Aorta (tissue), 5 donors: ENCODE measurements at regions not wholly inside any gene's neighbourhood (a gene's known extent, or its start where the extent isn't known, plus 50 kb on each side); places are given as distances from the start of the nearest gene placed in this dataset.

Experiments used
- ATAC-seq: fragments of 200-7000 bp; cut with Tn5 transposase; one replicate; pipeline ENCODE4 v1.9.1; 2022; ENCODE audit warnings: moderate library complexity; ENCODE audit not compliant: low FRiP score
- DNase-seq, 2 donors: peaks; one replicate each; pipeline ENCODE4 v3.0.0-alpha.2; 2020
- H3K27ac ChIP-seq, 2 donors: one replicate each; pipeline ENCODE4 v1.5.1; 2013; ENCODE audit warnings: low read length in 2 of 2, mild to moderate bottlenecking in 2 of 2, moderate library complexity in 2 of 2, control low read depth in 1 of 2, inconsistent platforms in 1 of 2, low read depth in 1 of 2
- H3K27me3 ChIP-seq, 2 donors: one replicate each; pipeline ENCODE4 v1.6.1; 2013; ENCODE audit warnings: control low read depth in 1 of 2, low read length in 1 of 2, mild to moderate bottlenecking in 1 of 2, moderate library complexity in 1 of 2; ENCODE audit not compliant: insufficient read depth in 2 of 2, control insufficient read depth in 1 of 2
- H3K36me3 ChIP-seq, 2 donors: one replicate each; pipeline ENCODE4 v1.6.1; 2013; ENCODE audit warnings: control low read depth in 1 of 2, low read length in 1 of 2, mild to moderate bottlenecking in 1 of 2; ENCODE audit not compliant: insufficient read depth in 2 of 2, control insufficient read depth in 1 of 2
- H3K4me1 ChIP-seq, 2 donors: one replicate each; pipeline ENCODE4 v1.6.1; 2013; ENCODE audit warnings: low read length in 2 of 2, control low read depth in 1 of 2, mild to moderate bottlenecking in 1 of 2, moderate library complexity in 1 of 2; ENCODE audit not compliant: insufficient read depth in 2 of 2, control insufficient read depth in 1 of 2
- H3K4me3 ChIP-seq, 2 donors: one replicate each; pipeline ENCODE4 v1.5.1; 2013; ENCODE audit warnings: low read length in 2 of 2, control low read depth in 1 of 2, mild to moderate bottlenecking in 1 of 2
- H3K9me3 ChIP-seq: one replicate; pipeline ENCODE4 v1.6.1; 2013; ENCODE audit warnings: mild to moderate bottlenecking, low read length; ENCODE audit not compliant: control insufficient read depth
- whole genome bisulfite sequencing, 2 donors: extraction: QIAGEN DNeasy Blood & Tissue Kit; methylation state at CpG; one replicate each; pipeline ENCODE4 v1.1.7; 2013; 5-methylcytosine and 5-hydroxymethylcytosine counted together
- intact Hi-C, 2 donors: fragments of 100-400 bp; cut with DNase I; formaldehyde crosslinking; loops; one replicate each; pipeline versions ENCODE4 v1.14.2 to v1.15.0; 2022
- donor health status: healthy with polysubstance abuse.
- donor health status: Bipolar disorder and iron deficiency.
- donor health status: DM: no; HTN: no; CAD: no.
- donor health status: DM: no; HTN: no; CAD: no.
- donor health status: DM: yes; HTN: yes; CAD: no.

GRCh38 chr17:65477600-65477999, 83.8 kb downstream of the AXIN2 start:
- Histone ChIP-seq H3K9me3 (no peaks in the 10 kb centered on the region), H3K4me3 (no peak overlapping the region), H3K4me1 (peaks cover 0 to 2% of the 10 kb centered on the region in 2 donors), H3K27ac (no peak overlapping the region), H3K27me3 (no peaks in the 10 kb centered on the region), H3K36me3 (no peaks in the 10 kb centered on the region)
- DNase-seq (no peak), ATAC-seq (no peak)
- intact Hi-C loops = loop anchor here in 1 of 2 donors (5.0 kb wide), 1 partner anchor 75 kb away; no protein-coding TSS in a partner anchor
- WGBS, 2 donors = 93 to 96% methylated on average over 3 of the region's 3 CpGs

DNA sequence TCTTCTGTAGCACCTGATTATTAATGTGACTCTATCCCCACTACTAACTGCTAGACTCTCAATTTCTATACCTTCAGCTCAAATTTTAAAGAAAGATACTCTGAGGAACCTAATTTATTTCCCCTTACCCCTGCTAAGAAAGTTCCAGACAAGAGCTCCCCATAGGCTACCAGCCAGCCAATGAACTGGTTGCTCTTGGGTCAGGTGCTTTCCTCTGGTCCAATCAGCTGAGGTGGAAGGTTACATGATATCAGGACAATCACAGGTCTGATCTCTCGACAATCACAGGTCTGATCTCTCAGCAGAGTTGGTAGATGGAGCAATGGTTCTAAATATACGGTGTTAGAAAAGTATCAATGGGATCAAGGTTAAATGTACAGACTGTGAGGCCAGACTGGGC, 86.8 kb downstream of the AXIN2 start:
- H3K36me3 ChIP-seq = no peaks in the 10 kb centered on the region
- ATAC-seq = no peak
- intact Hi-C loops = loop anchor here (5.0 kb wide), 2 partner anchors 78 to 83 kb away; no protein-coding TSS in a partner anchor
- H3K27me3 ChIP-seq = no peaks in the 10 kb centered on the region
- H3K9me3 ChIP-seq = no peaks in the 10 kb centered on the region
- WGBS, 2 donors = 96 to 98% methylated on average over 2 of the region's 2 CpGs
- no peak overlapping the region for H3K27ac ChIP-seq
- DNase-seq = no peak
- peaks cover 0 to 2% of the 10 kb centered on the region in 2 donors for H3K4me1 ChIP-seq
- no peak overlapping the region for H3K4me3 ChIP-seq

DNA sequence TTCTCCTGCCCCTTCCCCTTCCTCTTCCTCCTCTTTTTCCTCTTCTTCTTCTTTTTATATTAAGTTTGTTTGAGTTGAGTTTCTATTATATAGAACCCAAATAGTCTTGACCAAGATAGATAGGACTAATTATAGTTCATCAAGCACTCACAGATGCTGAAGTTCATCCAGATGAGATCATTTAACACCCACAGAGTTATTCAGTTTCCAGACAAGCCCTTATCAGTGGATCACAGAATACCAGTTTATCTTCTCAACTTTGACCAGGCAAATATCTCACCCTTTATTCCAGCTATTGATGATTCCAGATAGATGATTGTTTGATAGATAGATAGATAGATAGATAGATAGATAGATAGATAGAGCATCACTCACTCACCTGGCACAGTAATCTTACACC, 87.5 kb downstream of the AXIN2 start:
- no peak overlapping the region for H3K27ac ChIP-seq
- no peak for ATAC-seq

DNA sequence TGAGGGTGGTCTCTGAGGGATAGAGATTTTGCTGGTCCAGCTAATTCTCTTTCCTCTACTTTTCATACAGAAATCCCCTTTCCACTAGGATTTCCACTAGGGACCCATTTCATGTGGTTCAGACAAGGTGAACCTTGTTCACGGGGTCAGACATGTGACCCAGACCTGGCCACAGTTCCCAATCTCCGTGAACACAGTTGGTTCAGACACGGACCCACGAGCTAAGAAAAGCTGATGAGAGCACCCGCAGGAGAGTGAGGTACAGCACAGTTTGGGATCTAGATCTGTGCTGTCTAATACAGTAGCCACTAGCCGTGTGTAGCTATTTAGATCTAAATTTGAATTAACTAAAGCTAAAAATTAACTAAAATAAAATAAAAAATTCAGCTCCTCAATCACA, 88.1 kb downstream of the AXIN2 start:
- H3K9me3 ChIP-seq = no peaks in the 10 kb centered on the region
- intact Hi-C loops = loop anchor here in 1 of 2 donors (5.0 kb wide), 1 partner anchor 84 kb away; no protein-coding TSS in a partner anchor
- H3K4me3 ChIP-seq = no peak overlapping the region
- H3K36me3 ChIP-seq = no peaks in the 10 kb centered on the region
- no peak for ATAC-seq
- WGBS, 2 donors = 10 to 15% methylated on average over 6 of the region's 6 CpGs
- DNase-seq = no peak
- no peaks in the 10 kb centered on the region for H3K27me3 ChIP-seq
- H3K4me1 ChIP-seq = peaks cover 0 to 2% of the 10 kb centered on the region in 2 donors
- peak overlapping the region; percentile 93 to 98 for H3K27ac ChIP-seq

More for the DNA sequence above, 87.5 kb downstream of the AXIN2 start:
- intact Hi-C loops = loop anchor here in 1 of 2 donors (5.0 kb wide), 1 partner anchor 83 kb away; no protein-coding TSS in a partner anchor
- Histone ChIP-seq H3K36me3 (no peaks in the 10 kb centered on the region), H3K4me1 (peaks cover 0 to 2% of the 10 kb centered on the region in 2 donors), H3K9me3 (no peaks in the 10 kb centered on the region), H3K4me3 (no peak overlapping the region), H3K27me3 (no peaks in the 10 kb centered on the region)
- DNase-seq = no peak

GRCh38 chr17:65472666-65473309, 88.7 kb downstream of the AXIN2 start:
- Histone ChIP-seq H3K9me3 (no peaks in the 10 kb centered on the region), H3K36me3 (no peaks in the 10 kb centered on the region), H3K27me3 (no peaks in the 10 kb centered on the region), H3K4me1 (peaks cover 0 to 2% of the 10 kb centered on the region in 2 donors), H3K4me3 (no peak overlapping the region), H3K27ac (peak overlapping the region; percentile 93 to 99)
- WGBS, 2 donors = 6% methylated on average over 8 of the region's 8 CpGs
- ATAC-seq (peak; percentile 81), DNase-seq (peak; percentile 72 to 84)
- intact Hi-C loops = loop anchor here in 1 of 2 donors (5.0 kb wide), 1 partner anchor 85 kb away; no protein-coding TSS in a partner anchor

DNA sequence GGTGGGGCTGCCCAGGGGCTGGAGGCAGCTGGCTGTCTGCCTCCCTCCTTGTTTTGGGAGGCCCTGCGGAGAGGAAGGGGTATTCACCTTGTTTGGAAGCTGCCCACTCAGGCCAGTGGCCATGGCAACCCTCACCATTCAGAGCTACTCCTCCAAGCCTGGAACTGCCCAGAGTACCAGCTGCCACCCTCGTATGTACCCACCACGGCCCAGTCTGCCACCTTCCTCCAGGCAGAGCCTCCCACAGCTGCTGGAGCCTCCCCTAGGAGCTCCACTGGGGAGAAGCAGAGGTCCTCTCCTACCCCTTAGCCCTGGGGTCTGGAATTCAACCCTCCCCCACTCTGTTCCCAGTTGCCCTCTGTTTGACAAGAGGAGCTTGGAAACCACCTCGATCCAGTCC, 90.7 kb downstream of the AXIN2 start:
- Histone ChIP-seq H3K27ac (no peak overlapping the region), H3K4me3 (no peak overlapping the region), H3K9me3 (no peaks in the 10 kb centered on the region), H3K36me3 (no peaks in the 10 kb centered on the region), H3K4me1 (peaks cover 0 to 2% of the 10 kb centered on the region in 2 donors), H3K27me3 (no peaks in the 10 kb centered on the region)
- intact Hi-C loops = loop anchor here in 1 of 2 donors (5.0 kb wide), 1 partner anchor 87 kb away; no protein-coding TSS in a partner anchor
- no peak for DNase-seq
- WGBS, 2 donors = 73 to 82% methylated on average over 4 of the region's 4 CpGs
- ATAC-seq = no peak

DNA sequence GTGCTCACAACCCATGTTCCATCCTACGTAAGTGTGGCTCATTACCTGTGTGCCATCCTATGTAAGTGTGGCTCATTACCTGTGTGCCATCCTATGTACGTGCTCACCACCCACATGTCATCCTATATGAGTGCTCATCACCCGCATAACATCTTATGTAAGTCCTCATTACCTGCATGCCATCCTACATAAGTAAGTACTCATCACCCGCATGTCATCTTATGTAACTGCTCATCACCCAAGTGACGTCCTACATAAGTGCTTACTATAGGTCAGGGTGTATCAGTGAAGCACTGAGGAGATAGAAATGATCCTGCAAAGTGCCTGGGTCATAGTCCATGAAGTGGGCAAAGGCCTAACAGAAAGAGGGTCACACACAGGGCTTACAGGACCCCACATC, 93.1 kb downstream of the AXIN2 start:
- DNase-seq = no peak
- no peaks in the 10 kb centered on the region for H3K27me3 ChIP-seq
- no peaks in the 10 kb centered on the region for H3K36me3 ChIP-seq
- H3K27ac ChIP-seq = no peak overlapping the region
- H3K4me1 ChIP-seq = peaks cover 0 to 2% of the 10 kb centered on the region in 2 donors
- WGBS, 2 donors = 95 to 97% methylated on average over 5 of the region's 5 CpGs
- H3K9me3 ChIP-seq = no peaks in the 10 kb centered on the region
- ATAC-seq = no peak
- intact Hi-C loops = no loop called here
- H3K4me3 ChIP-seq = no peak overlapping the region

DNA sequence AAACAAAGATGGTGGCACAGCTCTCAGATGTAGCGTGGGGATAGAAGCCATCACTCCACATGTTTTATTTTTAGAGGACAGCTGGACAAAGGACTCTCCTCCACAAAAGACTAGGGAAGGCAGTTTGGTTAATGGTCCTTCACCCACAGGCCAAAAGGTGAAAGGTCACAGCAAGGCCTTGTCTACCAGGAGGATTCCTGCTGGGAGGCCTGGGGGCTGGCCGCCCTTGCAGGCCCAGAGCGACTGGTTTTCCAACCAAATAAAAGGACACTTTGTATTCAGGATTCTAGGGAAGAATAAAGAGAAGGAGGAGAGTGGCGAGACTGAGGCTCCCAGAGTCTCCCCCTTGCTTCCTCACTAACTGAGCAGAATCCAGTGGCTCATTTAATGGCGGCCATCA, 94.3 kb downstream of the AXIN2 start:
- no peak for DNase-seq
- Histone ChIP-seq H3K27ac (no peak overlapping the region), H3K9me3 (no peaks in the 10 kb centered on the region), H3K27me3 (no peaks in the 10 kb centered on the region), H3K4me1 (no peaks in the 10 kb centered on the region), H3K36me3 (no peaks in the 10 kb centered on the region), H3K4me3 (no peak overlapping the region)
- 97 to 99% methylated on average over 5 of the region's 5 CpGs for WGBS, 2 donors
- intact Hi-C loops = no loop called here
- no peak for ATAC-seq

DNA sequence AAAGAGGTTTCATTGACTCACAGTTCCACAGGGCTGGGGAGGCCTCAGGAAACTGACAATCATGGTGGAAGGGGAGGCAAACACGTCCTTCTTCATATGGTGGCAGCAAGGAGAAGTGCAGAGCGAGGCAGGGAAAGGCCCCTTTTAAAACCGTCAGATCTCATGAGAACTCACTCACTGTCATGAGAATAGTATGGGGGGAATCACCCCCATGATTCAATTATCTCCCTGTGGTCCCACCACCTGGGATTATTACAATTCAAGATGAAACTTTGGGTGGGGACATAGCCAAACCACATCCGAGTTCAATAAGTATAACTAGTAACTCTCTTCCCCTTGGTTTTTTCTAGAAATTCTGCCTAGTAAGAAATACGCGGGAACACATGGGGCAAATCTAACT, 94.9 kb downstream of the AXIN2 start:
- intact Hi-C loops = no loop called here

More for the DNA sequence above, 94.9 kb downstream of the AXIN2 start:
- ATAC-seq (no peak), DNase-seq (no peak)
- WGBS, 2 donors = 96 to 97% methylated on average over 6 of the region's 6 CpGs
- Histone ChIP-seq H3K27ac (no peak overlapping the region), H3K36me3 (no peaks in the 10 kb centered on the region), H3K9me3 (no peaks in the 10 kb centered on the region), H3K4me1 (no peaks in the 10 kb centered on the region), H3K27me3 (no peaks in the 10 kb centered on the region), H3K4me3 (no peak overlapping the region)
